ENCODE measurements at regions not wholly inside any gene's neighbourhood (a gene's known extent, or its start where the extent isn't known, plus 50 kb on each side); places are given as distances from the start of the nearest gene placed in this dataset.

DNA sequence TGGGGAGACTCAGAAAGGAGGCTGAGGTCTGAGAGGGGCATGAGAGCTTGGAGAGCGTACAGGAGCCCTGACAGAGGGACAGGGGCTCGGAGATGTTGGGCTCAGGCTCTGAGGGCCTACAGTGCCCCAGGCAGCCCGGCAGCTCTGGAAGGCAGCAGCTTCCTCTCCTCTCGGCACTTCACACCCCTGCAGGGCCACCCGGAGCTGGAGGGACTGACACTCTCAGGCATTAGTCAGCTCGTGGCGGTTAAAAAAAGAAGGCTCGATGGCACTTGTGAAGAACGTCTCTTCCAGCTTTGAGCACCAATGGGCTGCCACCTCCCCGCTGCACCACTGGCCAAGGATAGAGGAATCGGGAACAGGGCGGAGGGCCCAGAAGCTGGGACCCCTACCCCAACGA lies 62.6 kb upstream of the SIRPA start:
- TF ChIP-seq, protein P1, sequence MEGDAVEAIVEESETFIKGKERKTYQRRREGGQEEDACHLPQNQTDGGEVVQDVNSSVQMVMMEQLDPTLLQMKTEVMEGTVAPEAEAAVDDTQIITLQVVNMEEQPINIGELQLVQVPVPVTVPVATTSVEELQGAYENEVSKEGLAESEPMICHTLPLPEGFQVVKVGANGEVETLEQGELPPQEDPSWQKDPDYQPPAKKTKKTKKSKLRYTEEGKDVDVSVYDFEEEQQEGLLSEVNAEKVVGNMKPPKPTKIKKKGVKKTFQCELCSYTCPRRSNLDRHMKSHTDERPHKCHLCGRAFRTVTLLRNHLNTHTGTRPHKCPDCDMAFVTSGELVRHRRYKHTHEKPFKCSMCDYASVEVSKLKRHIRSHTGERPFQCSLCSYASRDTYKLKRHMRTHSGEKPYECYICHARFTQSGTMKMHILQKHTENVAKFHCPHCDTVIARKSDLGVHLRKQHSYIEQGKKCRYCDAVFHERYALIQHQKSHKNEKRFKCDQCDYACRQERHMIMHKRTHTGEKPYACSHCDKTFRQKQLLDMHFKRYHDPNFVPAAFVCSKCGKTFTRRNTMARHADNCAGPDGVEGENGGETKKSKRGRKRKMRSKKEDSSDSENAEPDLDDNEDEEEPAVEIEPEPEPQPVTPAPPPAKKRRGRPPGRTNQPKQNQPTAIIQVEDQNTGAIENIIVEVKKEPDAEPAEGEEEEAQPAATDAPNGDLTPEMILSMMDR (conservative IDR thresholded peaks at IDR 0.05; ENCODE audit: low read depth, low read length), result no peak
- no peak for TF ChIP-seq EZH2 (IDR thresholded peaks at IDR 0.05; ENCODE audit: borderline replicate concordance, low read depth, low read length, poor library complexity, severe bottlenecking)
